GM23248 (cell line): ENCODE measurements at regions not wholly inside any gene's neighbourhood (a gene's known extent, or its start where the extent isn't known, plus 50 kb on each side); places are given as distances from the start of the nearest gene placed in this dataset.

Experiments
- EZH2 ChIP-seq: fragments of 200-600 bp; sonication (generic); IDR thresholded peaks from 2 replicates; pipeline ENCODE4 v1.6.1; 2018; ENCODE audit warnings: antibody characterized with exemption, mild to moderate bottlenecking; ENCODE audit not compliant: insufficient read depth, poor library complexity, severe bottlenecking
- EZH2phosphoT487 ChIP-seq: fragments of 200-600 bp; sonication (generic); IDR thresholded peaks from 2 replicates; pipeline ENCODE4 v1.6.1; 2018; ENCODE audit warnings: antibody characterized with exemption, moderate library complexity, mild to moderate bottlenecking, low read depth; ENCODE audit not compliant: insufficient read depth

DNA sequence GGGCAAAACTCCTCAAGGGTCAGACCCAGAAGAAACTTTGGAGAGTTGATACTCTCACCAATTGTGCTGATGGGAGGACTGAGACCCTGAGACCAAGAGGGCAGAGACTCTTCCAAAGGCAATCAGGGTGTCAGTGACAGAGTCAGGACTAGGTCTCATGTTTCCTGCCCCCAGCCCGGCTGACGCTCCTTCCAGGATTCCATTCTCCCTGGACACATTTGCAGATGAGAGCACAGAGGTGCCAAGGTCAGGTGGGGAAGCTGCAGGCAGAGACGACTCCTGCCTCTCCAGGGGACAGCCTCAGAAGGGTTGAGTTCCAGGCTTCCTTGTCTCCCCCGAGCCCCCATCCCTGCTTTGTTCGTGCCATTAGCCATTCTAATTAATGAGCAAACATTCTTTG, 174.1 kb downstream of the WSCD1 start:
- TF ChIP-seq EZH2 (no peak), EZH2phosphoT487 (no peak)
